SW480 (cell line): ENCODE measurements at regions not wholly inside any gene's neighbourhood (a gene's known extent, or its start where the extent isn't known, plus 50 kb on each side); places are given as distances from the start of the nearest gene placed in this dataset.

Experiments
- DNase-seq: peaks from one replicate; pipeline ENCODE4 v3.0.0-alpha.2; 2016; ENCODE audit warnings: low spot score

GRCh38 chr18:24791751-24792545 is 331.5 kb downstream of the HRH4 start:
- no peak for DNase-seq

GRCh38 chr18:24793742-24794141 is 333.3 kb downstream of the HRH4 start:
- DNase-seq, result no peak

- DNase-seq, result no peak
These were observed 334.7 kb downstream of the HRH4 start for GRCh38 chr18:24795129-24795528.

GRCh38 chr18:24797981-24798380 is 337.5 kb downstream of the HRH4 start:
- DNase-seq, result no peak

GRCh38 chr18:24799176-24799575 is 338.7 kb downstream of the HRH4 start:
- DNase-seq, result no peak

- no peak for DNase-seq
These were observed 339.3 kb downstream of the HRH4 start for GRCh38 chr18:24799720-24800119.

GRCh38 chr18:24801001-24801400 is 340.6 kb downstream of the HRH4 start:
- no peak for DNase-seq

GRCh38 chr18:24802456-24802855 is 342.0 kb downstream of the HRH4 start:
- DNase-seq, result no peak

GRCh38 chr18:24805156-24805555 is 344.7 kb downstream of the HRH4 start:
- DNase-seq, result no peak

- DNase-seq, result no peak
These were observed 348.9 kb downstream of the HRH4 start for GRCh38 chr18:24809173-24809950.

- no peak for DNase-seq
These were observed 350.3 kb downstream of the HRH4 start for GRCh38 chr18:24810561-24811305.

- DNase-seq, result no peak
These were observed 351.7 kb downstream of the HRH4 start for GRCh38 chr18:24811950-24812681.

- no peak for DNase-seq
These were observed 354.1 kb downstream of the HRH4 start for GRCh38 chr18:24814521-24814920.

- DNase-seq, result no peak
These were observed 356.7 kb downstream of the HRH4 start for GRCh38 chr18:24817150-24817549.

- peak; percentile 0 for DNase-seq
These were observed 357.3 kb downstream of the HRH4 start for GRCh38 chr18:24817587-24818371.

- no peak for DNase-seq
These were observed 358.0 kb downstream of the HRH4 start for GRCh38 chr18:24818441-24818840.

- DNase-seq, result no peak
These were observed 358.9 kb downstream of the HRH4 start for GRCh38 chr18:24819141-24819890.

GRCh38 chr18:24825397-24825796 is 365.0 kb downstream of the HRH4 start:
- DNase-seq, result no peak

GRCh38 chr18:24826605-24827004 is 366.2 kb downstream of the HRH4 start:
- DNase-seq, result no peak

- DNase-seq, result no peak
These were observed 367.1 kb downstream of the HRH4 start for GRCh38 chr18:24827501-24827900.
